CD4-positive, alpha-beta T cell treated with Interleukin-17A for 4 hours (primary cell): ENCODE measurements at regions not wholly inside any gene's neighbourhood (a gene's known extent, or its start where the extent isn't known, plus 50 kb on each side); places are given as distances from the start of the nearest gene placed in this dataset.

Experiments used
- DNase-seq: peaks from one replicate; pipeline ENCODE4 v3.0.0-alpha.2; 2020; ENCODE audit warnings: mixed read lengths

DNA sequence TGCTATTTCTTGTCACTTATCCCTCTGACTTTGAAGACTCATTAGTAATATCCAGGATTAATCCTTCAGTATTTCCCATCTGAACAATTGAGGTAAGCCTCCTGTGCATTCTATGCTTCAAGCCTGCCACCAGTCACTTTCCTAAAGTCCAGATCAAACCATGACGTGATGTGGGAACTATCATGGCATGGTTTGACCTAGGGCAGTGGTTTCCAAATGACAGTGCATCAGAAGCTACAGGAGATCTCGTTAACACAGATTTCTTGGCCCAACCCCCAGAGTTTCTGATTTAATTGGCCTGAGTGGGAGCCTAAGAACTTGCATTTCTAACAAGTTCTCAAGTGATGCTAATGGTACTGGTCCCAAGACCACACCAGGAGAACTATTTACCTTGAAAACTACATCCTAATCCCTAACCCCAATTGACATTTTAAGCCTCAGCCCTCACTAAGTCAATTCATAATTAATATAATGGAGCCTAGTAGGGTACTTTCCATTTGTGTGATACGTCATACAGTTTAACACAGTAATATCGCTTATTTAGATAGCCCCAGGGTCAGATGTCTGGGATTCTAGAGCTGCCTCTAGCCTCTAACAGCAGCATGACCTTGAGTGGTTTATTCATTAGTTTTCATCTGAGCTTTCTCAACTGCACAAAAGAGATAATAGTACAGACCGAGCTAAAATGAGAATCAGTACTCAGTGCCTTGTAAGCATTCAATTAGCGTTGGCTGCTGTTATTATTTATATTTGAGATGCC, 907.6 kb downstream of the TFAP2A start:
- DNase-seq: no peak

DNA sequence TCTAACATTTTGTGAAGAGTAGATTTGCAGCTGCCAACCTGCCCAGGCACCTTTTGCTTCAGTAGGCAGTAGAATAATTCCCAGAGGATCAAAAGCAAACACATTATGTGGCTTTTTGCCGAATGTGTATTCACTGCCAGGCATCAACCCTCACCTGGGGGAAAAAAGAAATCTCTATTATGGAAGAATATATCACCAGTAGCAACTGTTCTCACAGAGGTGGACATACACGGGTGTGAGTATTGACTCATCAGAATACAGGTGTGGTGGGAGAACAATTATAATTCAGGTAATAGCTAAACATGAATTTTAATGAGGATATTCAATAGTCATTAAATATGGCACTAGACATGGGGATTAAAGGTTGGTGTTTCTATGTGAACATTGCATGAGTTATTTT, 910.7 kb downstream of the TFAP2A start:
- DNase-seq: no peak

DNA sequence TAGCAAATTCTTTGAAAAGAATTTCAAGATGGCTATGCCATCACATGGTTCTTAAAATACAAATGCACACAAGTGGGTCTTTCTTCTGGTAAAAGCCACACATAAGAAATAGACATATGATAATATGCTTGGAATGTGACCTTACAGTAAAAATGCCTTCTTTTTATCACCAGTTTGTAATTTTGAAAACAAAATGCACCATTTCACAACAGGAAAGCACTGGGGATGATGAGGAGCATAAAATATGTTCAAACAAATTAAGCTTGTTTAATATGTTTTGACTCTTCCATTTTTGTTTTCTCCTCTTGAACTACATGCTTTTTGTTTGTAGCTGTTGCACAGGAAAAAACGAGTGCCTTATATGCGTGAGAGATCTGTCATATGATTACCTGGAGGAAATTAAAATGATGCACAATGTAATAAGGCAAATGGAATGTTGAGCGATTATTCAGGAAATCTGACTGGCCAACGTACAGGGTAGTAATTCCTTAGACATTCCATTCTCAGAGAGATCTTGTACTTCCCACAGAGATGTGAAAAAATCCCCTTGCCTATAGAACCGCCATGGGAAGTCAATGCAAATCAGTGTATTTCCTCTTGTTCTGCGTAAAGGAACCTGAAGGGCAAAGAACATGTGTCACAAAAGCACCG, 911.6 kb downstream of the TFAP2A start:
- no peak for DNase-seq

DNA sequence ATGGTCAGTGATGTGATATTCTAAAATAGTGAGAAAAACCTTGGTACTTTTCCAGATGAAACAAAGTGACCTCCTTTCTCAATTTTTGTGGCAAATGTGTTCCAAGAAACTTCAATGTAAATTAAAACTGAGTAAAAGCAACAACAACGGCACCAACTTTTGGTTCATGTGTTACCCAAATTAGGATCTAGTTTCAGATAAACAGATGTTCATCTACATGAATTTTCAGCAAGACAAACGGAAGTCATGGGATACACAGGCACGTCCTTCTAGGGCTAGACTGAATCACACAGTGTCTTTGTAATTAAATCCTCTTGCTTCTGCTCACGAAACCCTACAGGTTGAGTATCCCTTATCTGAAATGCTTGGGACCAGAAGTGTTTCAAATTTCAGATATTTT, 915.2 kb downstream of the TFAP2A start:
- DNase-seq: no peak

DNA sequence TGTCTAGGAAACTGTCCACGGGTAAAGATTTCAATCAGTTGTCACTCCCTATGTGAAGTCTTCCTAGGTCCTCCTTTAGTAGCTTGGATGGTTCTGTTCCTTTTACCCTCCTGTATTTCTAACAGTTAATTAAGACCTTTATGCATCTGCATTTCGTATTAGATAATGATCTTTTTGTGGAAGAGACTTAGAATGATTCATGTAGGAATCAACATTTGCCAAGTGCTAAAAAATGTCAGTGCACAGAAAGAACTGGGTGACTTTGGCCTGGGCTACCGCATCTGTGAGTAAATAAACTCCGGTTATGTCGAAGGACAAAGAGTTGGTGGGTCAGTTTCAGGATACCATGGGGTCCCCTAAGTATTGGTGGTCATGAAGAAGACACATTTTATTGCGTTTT, 918.0 kb downstream of the TFAP2A start:
- no peak for DNase-seq

DNA sequence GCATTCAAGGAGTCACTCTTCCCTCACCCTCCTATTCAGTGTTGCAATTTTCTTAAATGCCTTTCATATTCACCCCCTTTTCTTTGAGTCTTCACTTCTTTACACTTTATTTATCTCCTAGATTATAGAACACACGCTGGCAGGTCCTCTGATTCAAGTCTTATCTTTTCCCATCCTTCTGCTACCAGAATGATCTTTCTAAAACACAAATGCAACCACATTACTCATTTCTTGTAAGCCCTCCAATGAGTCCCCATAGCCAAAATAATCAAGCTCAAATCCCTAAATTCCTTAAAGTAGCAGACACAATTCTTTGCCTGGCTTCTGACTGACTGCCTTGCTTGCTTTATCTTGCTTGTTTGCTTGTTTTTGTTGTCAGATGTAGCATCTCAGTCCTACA, 920.0 kb downstream of the TFAP2A start:
- no peak for DNase-seq

DNA sequence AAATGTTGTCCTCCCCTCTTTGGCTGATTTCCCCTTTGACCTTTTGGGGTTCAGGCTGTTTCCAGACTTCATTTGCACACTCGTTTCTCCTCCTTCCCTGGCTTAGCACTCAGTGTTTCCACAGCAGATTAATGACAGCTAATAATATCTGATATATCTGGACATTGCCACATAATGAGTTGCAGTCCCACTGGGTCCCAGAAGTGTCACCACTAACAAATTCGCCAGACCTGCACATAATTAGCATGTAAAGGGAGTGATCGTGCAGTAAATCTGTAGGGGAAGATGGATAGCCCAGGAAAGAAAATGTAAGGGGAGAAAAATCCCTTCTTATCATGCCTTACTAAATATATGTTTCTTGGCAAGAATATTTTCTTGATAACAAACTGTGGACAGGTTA, 922.1 kb downstream of the TFAP2A start:
- DNase-seq: no peak

DNA sequence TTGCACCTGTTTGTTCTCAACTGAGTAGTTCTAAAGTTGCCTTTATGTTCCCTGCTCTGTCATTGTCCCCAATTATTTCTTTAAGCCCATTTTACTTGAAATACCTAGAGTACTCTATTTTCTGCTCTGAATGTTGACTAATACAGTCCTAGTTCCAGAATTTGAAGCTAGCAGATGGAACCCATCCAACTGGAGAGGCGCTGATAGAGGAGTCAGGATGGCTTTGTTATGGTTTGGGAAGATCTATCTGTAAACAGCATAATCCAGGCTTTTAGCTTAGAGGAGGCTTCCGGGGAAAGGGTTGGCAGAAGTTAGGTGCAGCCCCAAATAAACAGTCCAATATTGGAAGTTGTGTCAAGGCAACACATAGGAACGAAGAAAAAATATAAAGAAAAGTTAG, 927.7 kb downstream of the TFAP2A start:
- DNase-seq: no peak

DNA sequence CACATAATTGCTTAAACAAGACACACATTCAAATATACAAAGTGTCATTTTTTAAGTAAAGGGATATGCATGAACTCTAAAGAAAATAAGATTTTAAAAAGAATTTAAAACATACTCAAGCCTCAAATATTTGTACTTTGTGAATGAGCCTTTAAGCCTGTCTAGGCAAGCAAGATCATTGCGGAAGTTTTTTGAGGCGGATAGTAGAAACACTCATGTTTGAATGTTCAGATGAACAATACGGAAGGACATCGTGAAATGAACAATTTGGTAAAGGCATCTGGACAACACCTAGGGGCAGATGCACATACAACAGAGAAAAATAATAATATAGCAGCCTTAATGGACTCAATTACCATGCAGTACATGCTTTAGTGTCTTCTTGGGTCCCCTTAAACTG, 928.9 kb downstream of the TFAP2A start:
- DNase-seq: no peak

DNA sequence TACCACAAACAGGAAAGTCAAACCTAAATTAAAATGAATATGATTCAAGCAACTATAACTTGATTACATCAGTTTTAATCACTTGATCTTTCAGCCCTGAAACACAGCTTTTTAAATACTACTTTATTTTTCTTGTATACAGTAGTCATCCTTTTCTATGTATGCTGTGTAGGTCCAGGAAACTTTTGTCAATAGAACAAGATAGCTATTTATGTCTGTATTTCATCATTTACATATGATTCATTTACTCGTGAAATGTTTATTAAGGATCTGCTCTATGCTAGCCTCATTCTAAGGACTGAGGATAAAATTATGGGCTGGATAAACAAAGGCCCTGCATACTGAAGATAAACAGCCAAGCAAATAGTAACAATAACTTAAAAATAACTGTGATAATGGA, 930.2 kb downstream of the TFAP2A start:
- no peak for DNase-seq

DNA sequence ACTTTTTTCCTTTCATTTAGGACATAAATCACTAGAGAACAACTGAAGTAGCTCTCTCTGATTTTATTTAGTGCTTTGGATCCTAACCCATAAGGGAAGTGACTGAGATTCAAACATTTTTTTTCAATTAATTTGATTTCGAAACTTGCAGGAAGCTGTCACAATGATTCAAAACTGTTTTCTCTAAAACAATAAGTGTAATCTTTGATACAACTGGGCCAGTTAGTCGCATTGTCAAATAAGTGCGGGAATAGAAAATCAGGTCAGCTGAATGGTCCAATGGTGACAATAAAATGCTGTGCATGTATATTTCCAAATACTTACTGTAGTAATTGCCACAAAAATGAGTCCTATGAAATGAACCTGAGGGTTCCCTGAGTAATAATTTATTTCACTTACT, 930.8 kb downstream of the TFAP2A start:
- DNase-seq: no peak

DNA sequence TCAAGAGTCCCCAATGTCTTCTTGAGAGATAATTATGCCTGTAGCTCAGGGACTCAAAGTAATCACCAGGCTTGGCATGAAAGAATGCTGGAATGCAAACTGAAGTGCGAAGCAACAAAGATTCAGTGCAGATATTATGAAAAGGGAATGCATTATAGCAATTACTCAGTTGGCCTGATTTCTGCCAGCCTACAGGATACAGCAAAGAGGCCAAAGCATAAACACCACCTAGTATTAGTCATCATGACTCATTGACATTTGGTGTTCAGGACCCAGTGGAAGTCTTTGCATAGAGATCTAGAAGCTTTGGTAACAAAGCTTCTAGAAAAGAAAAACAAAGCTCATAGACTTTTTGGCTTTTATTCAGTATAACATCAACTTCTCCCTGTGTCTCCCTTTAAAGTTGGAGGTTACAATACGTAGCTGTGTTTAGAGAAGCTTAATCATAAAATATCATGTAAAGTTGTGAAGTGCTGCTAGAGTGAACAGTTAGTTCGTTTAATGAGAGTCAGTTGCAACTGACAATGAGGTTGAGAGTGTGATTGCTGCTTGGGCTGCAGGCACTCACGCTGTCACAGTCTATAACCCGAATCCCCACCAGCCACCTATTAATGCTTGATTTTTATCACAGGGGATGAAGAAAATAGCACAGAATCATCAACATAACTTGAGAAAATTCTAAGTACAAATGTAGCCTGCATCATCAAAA, 932.7 kb downstream of the TFAP2A start:
- DNase-seq: no peak

DNA sequence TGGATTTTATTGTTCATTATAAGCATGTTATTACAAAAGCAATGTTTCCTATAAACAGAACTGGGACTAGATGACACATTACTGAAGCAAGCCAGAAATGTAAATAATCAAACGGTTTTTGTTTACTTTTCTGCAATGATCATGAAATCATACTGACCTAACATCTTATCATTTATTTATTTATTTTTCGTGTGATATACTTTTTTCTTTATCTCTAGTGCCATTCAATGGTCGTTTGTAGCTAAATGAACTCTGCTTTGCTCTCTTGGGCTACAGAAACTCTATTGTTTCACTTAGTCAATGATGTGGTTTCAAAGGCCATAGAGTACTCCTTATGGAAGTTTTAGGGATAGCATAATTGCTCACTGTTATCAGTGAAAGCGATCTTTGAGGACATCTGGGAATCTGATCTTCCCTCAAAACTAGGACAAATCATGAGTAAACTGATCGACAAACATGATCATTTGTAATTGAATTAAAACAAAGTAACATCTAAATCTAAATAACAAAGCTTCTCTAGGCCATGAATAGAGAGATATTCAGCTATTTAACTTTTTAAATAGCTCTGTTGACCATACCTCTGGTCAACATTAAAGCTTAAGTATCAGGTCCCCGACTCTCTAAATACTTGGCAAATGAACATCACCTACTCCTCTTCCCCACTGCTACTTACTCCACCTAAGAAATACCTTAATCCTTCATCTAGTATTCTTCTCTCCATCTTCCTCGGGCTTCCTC, 933.4 kb downstream of the TFAP2A start:
- no peak for DNase-seq

DNA sequence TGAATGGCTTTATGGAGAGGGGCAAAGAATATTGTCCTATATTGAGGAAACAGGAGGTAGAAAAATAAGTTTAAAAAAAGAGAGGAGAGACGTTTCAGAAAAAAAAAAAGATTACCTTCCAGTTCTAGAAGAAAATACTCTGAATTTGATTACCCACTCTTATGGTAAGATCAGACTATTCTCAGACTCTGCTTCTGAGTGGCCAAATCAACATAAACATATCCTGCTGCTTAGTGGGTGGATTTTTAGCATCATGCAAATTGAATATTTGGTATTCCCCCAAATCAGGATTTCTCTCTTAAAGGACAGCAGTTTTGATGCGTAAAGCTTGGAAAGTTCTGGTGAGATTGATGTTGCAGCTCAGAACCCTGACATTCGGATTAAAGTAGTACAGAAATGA, 946.6 kb downstream of the TFAP2A start:
- no peak for DNase-seq

DNA sequence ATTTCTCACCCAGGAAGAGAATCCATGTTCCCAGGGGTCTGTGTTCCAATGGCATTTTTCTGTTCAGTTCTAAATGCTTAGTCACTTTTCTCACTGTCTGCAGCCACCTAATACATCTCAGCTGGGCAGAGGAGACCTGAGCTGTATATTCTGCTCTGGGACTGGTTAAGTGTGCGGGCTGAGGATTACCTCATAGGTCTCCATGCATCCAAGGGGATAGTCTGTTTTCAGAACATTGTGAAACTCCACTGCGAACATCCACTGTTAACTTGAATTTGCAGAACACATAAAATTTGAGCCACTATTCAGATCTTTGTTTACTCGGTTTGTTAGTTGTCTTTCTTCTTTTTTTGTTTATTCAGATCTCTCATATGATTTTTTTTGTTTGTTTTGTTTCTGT, 947.1 kb downstream of the TFAP2A start:
- no peak for DNase-seq

DNA sequence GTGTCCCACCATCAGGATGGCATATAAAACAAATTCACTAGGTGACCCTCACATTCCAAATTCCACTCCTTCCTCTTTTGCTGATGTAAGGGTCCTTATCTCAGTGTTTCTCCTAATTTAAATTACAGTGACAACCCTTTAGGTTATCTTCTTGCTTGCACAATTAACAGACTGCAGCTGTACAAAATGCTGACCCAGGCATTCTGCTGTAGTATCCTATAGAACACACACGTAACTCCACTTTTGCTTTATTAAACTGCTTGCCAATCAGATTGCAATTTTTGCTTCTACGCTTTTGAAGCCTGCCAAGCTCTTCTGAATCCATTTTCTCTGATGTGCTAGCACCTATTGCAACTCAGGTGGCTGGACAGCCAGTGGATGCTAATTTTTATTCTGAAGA, 950.3 kb downstream of the TFAP2A start:
- no peak for DNase-seq

DNA sequence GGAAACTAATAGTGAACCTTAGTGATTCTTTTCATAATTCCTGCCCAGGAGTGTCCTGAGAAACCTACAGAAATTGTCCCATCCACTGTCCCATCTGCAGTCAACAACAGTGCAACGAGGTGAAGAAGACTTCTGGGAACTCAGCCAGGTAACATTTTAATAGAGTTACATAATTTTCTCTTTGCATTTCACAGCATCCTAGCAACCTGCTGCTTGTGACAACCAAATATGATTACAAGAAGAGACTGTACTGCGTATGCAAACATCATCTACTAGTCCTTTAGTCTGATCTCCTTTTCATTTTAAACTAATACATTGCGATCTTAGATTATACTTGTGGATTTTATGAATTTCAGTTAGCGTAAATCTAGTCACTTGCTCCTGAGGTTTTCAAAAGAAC, 951.6 kb downstream of the TFAP2A start:
- no peak for DNase-seq

DNA sequence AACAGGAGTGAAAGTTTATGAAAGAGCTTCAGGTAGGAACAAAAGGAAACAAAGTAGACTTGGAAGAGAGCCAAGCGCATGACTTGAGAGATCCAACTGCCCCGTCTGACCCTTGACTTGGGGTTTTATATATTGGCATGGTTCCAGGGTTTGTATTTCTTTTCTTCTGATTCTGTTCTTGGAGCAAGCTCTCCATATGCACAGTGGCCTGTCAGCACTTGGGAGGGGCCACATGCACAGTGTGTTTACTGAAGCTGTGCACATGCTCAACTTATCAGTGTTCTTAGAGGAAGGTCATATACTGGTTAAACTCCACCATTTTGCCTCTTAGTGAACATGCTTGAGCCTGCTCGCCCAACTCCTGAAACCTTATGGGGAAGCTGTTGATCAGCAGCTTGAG, 953.7 kb downstream of the TFAP2A start:
- DNase-seq: no peak

DNA sequence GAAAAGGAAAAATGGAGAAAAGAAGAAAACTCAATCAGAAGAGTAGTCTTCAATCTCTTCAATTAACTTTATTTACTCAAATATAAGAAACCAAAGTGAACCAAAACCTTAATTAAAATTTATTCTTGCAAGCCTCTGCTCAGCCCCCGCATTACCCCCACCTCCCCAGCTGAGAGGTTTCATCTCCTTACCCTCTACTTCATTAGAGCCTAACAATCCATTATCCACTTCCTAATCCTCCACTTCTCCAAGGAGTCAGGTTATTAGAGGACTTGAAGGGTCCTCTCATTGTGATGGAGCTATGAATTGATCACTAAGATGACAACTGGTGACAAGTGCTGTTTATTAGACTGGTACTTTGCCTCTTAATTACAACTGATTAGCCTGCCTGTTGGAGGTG, 956.5 kb downstream of the TFAP2A start:
- no peak for DNase-seq

DNA sequence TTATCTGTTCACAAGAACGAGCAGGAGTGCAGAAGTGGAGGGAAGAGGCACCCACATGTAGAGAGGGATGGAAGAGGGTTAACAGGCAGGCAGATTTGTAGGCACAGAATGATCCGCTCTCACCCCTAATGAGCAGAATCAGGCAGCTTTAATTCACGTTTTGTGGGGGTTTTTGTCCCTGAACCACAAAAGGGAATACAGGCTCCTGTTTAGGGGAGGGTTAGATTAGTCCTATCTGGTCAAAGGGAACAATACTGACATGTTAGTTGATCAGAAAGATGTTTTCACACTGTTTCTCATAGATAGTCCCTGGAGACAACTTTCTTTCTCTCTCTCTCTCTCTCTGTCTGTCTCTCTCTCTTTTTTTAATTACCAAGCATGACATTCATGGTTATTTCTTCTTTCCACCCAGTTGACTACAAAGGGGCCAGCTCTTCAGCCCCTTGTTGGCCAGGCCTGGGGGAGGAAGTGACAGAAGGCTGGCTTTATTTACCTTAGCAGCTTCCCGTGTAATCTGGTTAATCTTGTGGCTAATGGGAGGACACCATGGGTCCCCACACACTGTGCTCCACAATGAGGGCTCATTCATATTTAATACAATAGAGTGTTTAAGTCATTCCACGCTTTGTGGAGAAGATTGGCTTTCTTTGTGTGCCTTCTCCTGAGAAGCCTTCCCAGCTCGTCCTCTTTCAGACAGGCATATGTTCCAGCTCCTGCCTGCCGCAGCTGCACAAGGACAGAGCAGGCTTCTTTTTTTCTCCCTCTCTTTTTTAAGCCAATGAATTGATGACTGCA, 958.8 kb downstream of the TFAP2A start:
- DNase-seq: no peak

DNA sequence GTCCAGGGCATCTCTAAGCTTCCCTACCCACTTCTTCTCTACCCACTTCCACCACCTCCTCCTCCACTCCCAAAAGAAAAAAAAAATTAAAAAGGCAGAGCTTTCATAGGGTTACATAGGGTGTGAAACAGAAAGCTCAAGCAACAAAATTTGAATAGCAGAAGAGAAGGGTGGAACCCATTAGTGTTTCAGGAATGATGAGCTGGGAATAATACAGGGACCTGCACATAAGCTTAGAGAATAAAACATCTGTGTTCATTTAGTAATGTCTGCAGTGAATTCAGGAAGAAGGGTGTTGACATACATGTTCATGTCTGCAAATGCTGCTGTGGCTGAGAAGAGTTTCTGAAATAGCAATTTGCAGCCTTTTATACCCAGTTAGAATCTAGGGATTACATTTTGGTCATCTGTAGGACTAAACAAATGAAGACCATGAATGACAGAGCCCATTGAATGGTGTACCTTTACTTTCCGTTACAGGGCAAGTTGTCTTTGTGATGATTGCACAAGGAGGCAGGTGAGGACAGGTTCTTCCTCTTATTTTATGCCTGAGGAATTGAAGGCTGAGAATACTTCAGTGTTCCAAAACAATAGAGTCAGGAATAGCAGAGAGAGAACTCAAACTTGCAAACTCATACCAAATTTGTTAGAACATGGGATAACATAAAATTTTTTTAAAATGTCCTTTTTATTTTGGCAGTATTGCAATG, 975.1 kb downstream of the TFAP2A start:
- DNase-seq: no peak

DNA sequence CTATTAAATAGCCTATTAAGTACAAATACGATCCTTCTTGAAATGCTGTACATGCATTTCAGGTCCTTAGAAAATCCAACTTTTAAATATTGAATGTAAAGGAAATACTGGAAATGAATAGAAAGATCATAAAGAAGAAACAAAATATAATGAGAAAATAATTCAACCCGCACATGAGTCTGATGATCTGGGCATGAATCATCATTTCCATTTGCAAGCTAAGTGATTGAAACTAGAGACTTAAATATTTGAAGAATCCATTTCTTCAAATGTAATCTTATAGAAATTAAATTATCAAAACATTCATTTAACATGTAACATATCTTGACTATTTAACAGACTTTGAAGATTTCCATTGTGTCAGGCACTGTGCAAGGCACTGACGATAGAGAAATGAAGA, 977.0 kb downstream of the TFAP2A start:
- DNase-seq: no peak
